ENCODE measurements at regions not wholly inside any gene's neighbourhood (a gene's known extent, or its start where the extent isn't known, plus 50 kb on each side); places are given as distances from the start of the nearest gene placed in this dataset.

GRCh38 chr13:105368781-105369180 is 1166.7 kb downstream of the EFNB2 start:
- Histone ChIP-seq H3K36me3 (no peaks in the 10 kb centered on the region), H3K4me3 (no peak overlapping the region), H3K27ac (no peak overlapping the region), H3K9me3 (peaks cover 0 to 19% (median 0%) of the 10 kb centered on the region in 11 donors), H3K27me3 (no peaks in the 10 kb centered on the region), H3K4me1 (peaks cover 0 to 4% (median 0%) of the 10 kb centered on the region in 9 donors)
- ATAC-seq (no peak), DNase-seq (no peak)
- intact Hi-C loops (cut with DNase I): no loop called here
- WGBS, 2 donors: 88 to 92% methylated on average over 4 of the region's 4 CpGs
- no peak for TF ChIP-seq CTCF (IDR thresholded peaks at IDR 0.05)

GRCh38 chr13:105365831-105366230 is 1169.6 kb downstream of the EFNB2 start:
- H3K36me3 ChIP-seq: no peaks in the 10 kb centered on the region
- H3K9me3 ChIP-seq: peaks cover 0 to 2% (median 0%) of the 10 kb centered on the region in 11 donors
- intact Hi-C loops (cut with DNase I): no loop called here
- H3K4me1 ChIP-seq: peaks cover 0 to 9% (median 0%) of the 10 kb centered on the region in 9 donors
- H3K27me3 ChIP-seq: peaks cover 0 to 4% (median 0%) of the 10 kb centered on the region in 7 donors
- WGBS, 2 donors: 42 to 69% methylated on average over 1 of the region's 1 CpG
- ATAC-seq: no peak
- DNase-seq: no peak
- no peak overlapping the region for H3K27ac ChIP-seq
- no peak overlapping the region for H3K4me3 ChIP-seq
- no peak for TF ChIP-seq CTCF (IDR thresholded peaks at IDR 0.05)

GRCh38 chr13:105365021-105365550 is 1170.4 kb downstream of the EFNB2 start:
- no peak for DNase-seq
- Histone ChIP-seq H3K9me3 (no peaks in the 10 kb centered on the region), H3K27me3 (peaks cover 0 to 4% (median 0%) of the 10 kb centered on the region in 7 donors), H3K4me3 (no peak overlapping the region), H3K36me3 (no peaks in the 10 kb centered on the region), H3K27ac (no peak overlapping the region), H3K4me1 (peaks cover 0 to 9% (median 0%) of the 10 kb centered on the region in 9 donors)
- 78 to 81% methylated on average over 3 of the region's 3 CpGs for WGBS, 2 donors
- TF ChIP-seq CTCF (IDR thresholded peaks at IDR 0.05): no peak
- ATAC-seq: no peak
- intact Hi-C loops (cut with DNase I): no loop called here

GRCh38 chr13:105364191-105364590 is 1171.3 kb downstream of the EFNB2 start:
- no peak overlapping the region for H3K27ac ChIP-seq
- no peak for DNase-seq
- intact Hi-C loops (cut with DNase I): no loop called here
- no peak for ATAC-seq
- peaks cover 0 to 4% (median 0%) of the 10 kb centered on the region in 7 donors for H3K27me3 ChIP-seq
- peaks cover 0 to 9% (median 0%) of the 10 kb centered on the region in 9 donors for H3K4me1 ChIP-seq
- no peaks in the 10 kb centered on the region for H3K36me3 ChIP-seq
- WGBS, 2 donors: 59 to 67% methylated on average over 3 of the region's 3 CpGs
- TF ChIP-seq CTCF (IDR thresholded peaks at IDR 0.05): no peak
- H3K4me3 ChIP-seq: no peak overlapping the region
- no peaks in the 10 kb centered on the region for H3K9me3 ChIP-seq
